ENCODE measurements at regions not wholly inside any gene's neighbourhood (a gene's known extent, or its start where the extent isn't known, plus 50 kb on each side); places are given as distances from the start of the nearest gene placed in this dataset.
"Not testable (repeated sequence)": the region's sequence is repeated elsewhere in the genome, so short reads cannot be mapped to it uniquely, and the experiment has no call there.

DNA sequence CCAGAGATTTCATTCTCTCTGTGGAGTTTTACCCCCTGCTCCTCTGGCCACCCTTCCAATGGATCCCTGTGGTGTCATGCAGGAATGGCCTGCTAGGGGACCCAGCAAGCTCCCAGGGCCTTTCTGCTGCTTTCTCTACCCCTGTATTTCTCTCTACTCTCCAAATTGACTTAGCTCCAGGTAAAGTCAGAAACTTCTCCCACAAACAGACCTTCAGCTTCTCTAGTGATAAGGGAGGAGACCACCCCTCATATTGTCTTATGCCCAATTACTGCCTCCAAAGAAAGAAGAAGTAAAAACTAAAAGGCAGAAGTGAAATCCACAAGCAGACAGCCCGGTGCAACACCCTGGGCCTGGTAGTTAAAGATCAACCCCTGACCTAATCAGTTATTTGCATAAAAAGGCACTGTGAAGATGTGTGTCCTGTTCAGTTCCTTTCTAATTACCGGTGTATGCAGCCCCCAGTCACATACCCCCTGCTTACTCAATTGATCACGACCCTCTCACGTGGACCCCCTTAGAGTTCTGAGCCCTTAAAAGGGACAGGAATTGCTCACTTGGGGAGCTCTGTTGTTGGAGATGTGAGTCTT, 104.7 kb upstream of the EPB41L4A start:
- TF ChIP-seq, protein P1, sequence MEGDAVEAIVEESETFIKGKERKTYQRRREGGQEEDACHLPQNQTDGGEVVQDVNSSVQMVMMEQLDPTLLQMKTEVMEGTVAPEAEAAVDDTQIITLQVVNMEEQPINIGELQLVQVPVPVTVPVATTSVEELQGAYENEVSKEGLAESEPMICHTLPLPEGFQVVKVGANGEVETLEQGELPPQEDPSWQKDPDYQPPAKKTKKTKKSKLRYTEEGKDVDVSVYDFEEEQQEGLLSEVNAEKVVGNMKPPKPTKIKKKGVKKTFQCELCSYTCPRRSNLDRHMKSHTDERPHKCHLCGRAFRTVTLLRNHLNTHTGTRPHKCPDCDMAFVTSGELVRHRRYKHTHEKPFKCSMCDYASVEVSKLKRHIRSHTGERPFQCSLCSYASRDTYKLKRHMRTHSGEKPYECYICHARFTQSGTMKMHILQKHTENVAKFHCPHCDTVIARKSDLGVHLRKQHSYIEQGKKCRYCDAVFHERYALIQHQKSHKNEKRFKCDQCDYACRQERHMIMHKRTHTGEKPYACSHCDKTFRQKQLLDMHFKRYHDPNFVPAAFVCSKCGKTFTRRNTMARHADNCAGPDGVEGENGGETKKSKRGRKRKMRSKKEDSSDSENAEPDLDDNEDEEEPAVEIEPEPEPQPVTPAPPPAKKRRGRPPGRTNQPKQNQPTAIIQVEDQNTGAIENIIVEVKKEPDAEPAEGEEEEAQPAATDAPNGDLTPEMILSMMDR (IDR thresholded peaks at IDR 0.05 in 8 of 11, conservative IDR thresholded peaks at IDR 0.05 in 3 of 11) = not testable (repeated sequence)
- not testable (repeated sequence) for TF ChIP-seq POLR2AphosphoS5 (IDR thresholded peaks at IDR 0.05)

All from spleen (tissue), 7 donors.